GM19035 (cell line): ENCODE measurements at regions not wholly inside any gene's neighbourhood (a gene's known extent, or its start where the extent isn't known, plus 50 kb on each side); places are given as distances from the start of the nearest gene placed in this dataset.
A peak's percentile ranks its signal among the peaks of the same experiment; 100 is the strongest.

Experiments
- ATAC-seq: cut with Tn5 transposase; IDR thresholded peaks from one replicate; pipeline ENCODE4 v1.9.1; 2021; ENCODE audit not compliant: unreplicated experiment

- no peak for ATAC-seq
Measured at GRCh38 chrX:10077425-10078188, 79.2 kb upstream of the CLCN4 start.

DNA sequence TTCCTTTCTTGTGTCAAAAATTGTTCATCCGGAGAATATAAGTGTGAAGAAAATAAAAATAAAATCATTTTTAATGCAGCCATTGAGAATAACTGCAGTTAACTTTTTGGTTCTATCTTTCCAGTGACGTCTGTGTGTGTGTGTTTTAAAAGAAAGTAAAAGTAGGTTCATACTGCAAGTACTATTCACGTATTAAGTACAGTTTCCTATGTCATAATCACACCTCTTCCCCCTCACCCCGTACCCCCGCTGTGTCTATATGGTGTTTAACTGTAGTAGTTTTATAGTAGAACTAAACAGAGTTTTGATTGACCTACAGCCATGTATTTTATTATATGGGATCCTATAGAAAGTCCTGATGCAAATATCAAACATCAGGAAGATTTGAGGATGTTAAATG is 78.5 kb upstream of the CLCN4 start:
- ATAC-seq, result no peak

GRCh38 chrX:10079231-10079630 is 77.5 kb upstream of the CLCN4 start:
- no peak for ATAC-seq

- ATAC-seq, result no peak
Measured at GRCh38 chrX:10083809-10084208, 73.0 kb upstream of the CLCN4 start.

DNA sequence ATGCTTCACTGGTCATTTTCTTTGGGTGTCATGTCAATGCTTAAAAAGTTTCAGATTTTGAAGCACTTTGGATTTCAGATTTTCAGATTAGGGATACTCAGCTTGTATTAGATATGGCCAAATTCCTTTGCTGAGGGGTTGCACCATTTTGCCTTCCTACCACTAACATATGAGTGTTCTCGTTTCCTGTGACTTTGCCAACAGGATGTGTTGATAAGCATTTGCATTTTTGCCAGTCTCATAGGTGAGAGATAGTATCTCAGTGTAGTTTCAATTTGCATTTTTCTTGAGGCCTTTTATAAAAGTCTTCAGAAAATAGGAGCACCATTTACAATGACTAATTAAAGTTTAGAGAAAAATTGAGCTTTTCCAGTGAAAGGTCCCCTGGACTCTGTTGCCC is 71.6 kb upstream of the CLCN4 start:
- ATAC-seq, result no peak

DNA sequence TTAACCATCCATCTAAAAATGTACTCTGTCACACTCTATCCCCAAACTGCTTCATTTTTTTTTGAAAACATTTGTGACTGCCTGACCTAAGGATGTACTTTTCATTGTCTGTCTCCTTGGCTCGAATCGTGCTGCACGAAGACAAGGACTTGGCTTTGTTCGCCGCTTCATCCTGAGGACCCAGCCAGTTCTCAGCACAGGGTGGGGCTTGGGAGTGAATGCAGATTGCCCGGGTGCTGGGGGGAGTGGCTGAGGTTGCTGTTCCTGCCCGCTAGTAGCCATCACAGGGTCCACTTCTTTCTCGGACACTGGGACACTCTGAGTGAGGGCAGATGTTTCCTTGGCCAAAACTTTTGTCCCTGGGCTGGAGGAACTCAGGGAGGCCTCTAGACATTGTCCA is 70.1 kb upstream of the CLCN4 start:
- ATAC-seq, result no peak

DNA sequence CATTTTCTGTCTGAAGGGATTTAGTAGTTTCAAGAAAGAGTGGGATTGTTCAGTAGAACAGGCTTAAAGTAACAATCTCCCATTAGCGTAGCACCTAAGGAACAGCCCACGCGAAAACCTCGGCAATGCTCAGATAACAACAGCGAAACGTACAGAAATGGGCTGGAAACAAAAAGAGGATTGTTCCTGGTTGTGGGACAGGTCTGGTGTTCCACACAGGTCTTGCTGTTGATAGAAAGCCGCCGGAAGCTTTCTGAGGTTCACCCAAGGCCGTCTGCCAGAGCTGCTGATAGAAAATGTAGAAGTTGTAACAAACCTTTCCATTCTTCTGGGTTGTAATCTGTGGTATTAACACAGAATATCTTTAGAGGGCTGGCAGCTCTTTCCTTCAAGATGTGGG is 69.4 kb upstream of the CLCN4 start:
- no peak for ATAC-seq

- no peak for ATAC-seq
Measured at GRCh38 chrX:10089378-10089795, 67.4 kb upstream of the CLCN4 start.

- no peak for ATAC-seq
Measured at GRCh38 chrX:10090319-10090718, 66.5 kb upstream of the CLCN4 start.

DNA sequence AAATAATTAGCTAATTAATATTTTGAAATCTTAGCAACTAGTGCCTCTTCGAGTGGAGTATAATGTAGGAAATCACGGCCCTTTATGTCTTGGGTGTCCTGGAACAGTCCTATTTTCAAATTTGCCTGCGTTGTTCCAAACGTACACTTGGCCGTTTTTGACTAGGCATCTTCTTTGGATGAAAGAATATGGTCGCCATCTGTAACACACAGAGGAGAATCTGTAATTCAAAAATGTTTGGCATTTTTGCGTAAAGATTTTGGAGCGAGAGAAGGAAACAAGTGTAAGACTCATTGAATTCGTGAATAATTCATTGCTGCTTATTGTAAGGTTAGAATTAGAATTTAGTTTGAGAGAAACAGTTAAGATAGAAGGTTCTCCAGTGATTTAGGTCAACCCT is 61.5 kb upstream of the CLCN4 start:
- ATAC-seq, result no peak

DNA sequence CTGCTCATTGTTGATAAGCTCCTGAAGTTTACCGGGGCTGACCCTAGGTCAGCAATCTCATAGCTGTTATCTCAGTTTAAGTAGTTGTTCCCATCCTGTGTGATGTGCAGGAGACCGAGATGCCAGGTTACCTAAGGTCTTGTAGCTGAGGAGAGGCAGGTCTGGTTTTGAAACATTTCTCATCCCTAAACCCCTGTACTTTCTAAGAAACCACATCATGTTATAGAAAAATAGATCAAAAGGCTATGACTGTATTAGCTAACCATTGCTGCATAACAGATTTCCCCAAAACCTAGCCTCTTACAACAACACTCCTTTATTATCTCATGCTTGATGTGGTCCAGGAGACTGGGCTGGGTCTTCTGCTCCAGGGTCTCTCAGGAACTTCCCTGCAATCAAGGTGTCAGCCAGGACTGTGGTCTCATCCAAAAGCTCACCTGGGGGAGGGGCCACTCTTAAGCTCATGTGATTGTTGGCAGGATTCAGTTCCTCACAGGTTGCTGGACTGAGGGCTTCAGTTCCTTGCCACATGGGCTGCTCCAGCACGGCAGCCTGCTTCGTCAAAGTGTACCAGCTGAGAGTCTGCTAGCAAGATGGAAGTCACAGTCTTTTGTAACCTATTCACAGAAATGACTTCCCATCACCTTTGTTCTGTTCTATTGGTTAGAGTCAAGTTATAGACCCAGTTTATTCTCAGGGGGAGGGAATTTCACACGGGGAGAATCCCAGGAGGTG is 60.9 kb upstream of the CLCN4 start:
- ATAC-seq, result no peak

DNA sequence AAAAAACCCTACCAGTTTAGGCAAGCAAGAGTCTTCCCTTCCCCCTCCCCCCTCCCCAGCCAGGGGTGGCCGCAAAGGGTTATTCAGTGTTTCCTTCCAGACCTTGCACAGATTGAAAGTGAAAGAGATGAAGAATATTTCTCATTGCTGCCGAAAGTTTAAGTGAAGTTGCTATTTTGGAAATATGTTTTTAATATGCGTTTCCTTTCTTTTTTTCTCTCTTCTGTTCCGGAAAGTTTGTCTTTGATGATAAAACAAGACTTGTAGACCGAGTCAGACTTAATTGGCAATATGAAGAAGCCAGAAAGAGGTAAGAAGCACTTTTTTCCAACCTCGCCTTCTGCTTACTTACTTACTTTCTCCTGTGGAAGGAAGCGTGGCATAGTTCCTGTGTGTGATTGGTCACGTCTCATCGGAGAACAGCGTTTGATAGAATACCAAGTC is 58.5 kb upstream of the CLCN4 start:
- ATAC-seq, result peak; percentile 77

- no peak for ATAC-seq
Measured at GRCh38 chrX:10099411-10099810, 57.4 kb upstream of the CLCN4 start.

GRCh38 chrX:10101269-10101668 is 55.5 kb upstream of the CLCN4 start:
- no peak for ATAC-seq

DNA sequence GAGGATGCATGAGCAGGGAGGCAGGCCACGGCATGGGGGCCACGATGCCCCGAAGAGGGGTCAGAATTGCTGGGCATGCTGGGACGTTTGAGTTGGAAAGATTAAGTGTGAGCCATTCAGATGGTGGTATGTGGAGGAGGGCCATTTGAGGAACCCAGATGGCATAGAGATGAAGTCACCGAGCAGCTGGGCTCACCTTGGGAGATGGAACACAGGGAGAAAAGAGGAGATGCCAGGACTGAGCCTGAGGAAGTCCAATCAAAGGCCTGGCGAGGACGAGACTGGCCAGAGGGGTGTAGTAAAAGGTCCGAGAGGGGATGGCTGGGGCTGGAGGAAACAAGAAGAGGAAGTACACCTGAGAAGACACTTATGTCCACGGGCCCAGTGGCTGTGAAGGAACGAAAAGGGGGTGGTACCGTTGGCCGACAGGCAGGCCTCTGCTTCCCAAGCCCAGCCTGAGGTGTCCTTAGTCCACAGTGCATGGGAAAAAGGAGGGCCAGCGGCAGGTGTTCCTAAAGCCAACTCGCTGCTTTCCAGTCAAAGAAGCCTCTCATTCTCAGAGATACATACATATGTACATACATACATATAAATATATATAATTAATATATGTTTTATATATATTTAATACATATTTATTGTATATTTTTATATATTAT is 54.6 kb upstream of the CLCN4 start:
- no peak for ATAC-seq

DNA sequence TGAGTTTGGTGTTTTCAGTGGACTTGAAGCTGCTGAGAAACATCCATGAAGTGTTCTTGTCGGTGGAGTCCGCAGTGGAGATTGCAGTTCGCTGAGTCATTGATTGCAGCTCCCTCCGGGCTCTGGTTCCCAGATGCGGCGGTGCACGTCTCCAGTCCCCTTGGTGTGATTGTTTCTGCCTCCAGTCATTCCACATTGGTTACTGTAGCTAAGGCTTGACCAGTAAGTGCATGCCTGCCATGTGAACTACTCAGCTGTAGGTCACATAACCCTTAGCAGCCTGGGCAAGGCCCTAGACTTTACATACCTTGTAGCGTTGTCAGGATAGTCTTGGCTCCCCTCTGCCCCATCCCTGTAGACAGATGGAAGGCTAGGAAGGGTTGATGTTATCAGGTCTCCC is 53.8 kb upstream of the CLCN4 start:
- no peak for ATAC-seq

- ATAC-seq, result no peak
Measured at GRCh38 chrX:10104958-10105658, 51.7 kb upstream of the CLCN4 start.

GRCh38 chrX:10106806-10107205 is 50.0 kb upstream of the CLCN4 start:
- peak; percentile 41 for ATAC-seq
